Progenitor cell of endocrine pancreas (in vitro differentiated cells): ENCODE measurements at regions not wholly inside any gene's neighbourhood (a gene's known extent, or its start where the extent isn't known, plus 50 kb on each side); places are given as distances from the start of the nearest gene placed in this dataset.

Experiments
- DNase-seq: peaks from one replicate; pipeline ENCODE4 v3.0.0; 2021; ENCODE audit warnings: low spot score; ENCODE audit not compliant: unreplicated experiment
- H3K27ac Mint-ChIP-seq: 2 replicates; pipeline ENCODE4 v1.8.0; 2021; ENCODE audit warnings: mild to moderate bottlenecking, moderate library complexity, mixed read lengths
- H3K27me3 Mint-ChIP-seq: 2 replicates; pipeline ENCODE4 v1.8.0; 2021; ENCODE audit warnings: mixed read lengths
- H3K36me3 Mint-ChIP-seq: 2 replicates; pipeline ENCODE4 v1.8.0; 2022; ENCODE audit warnings: mixed read lengths; ENCODE audit not compliant: insufficient read depth
- H3K4me1 Mint-ChIP-seq: 2 replicates; pipeline ENCODE4 v1.8.0; 2021; ENCODE audit warnings: low read depth, mixed read lengths
- H3K4me3 Mint-ChIP-seq: 2 replicates; pipeline ENCODE4 v1.8.0; 2021; ENCODE audit warnings: low read depth, mild to moderate bottlenecking, moderate library complexity, mixed read lengths
- H3K9me3 Mint-ChIP-seq: 2 replicates; pipeline ENCODE4 v1.8.0; 2021; ENCODE audit warnings: low read depth, mixed read lengths
- CTCF ChIP-seq: fragments of 200-600 bp; sonication (generic); IDR thresholded peaks from one replicate; pipeline ENCODE4 v1.5.0; 2021; ENCODE audit warnings: antibody characterized with exemption, mild to moderate bottlenecking; ENCODE audit not compliant: unreplicated experiment

- H3K27ac Mint-ChIP-seq: no peak overlapping the region
These were observed 236.4 kb upstream of the SPRY2 start for GRCh38 chr13:80577285-80577684.

GRCh38 chr13:80574113-80574850, 233.4 kb upstream of the SPRY2 start:
- Mint-ChIP-seq H3K36me3 (peaks cover 3% of the 10 kb centered on the region), H3K9me3 (peaks cover 17% of the 10 kb centered on the region), H3K27ac (peak overlapping the region; percentile 68), H3K4me1 (peaks cover 11% of the 10 kb centered on the region), H3K4me3 (no peak overlapping the region), H3K27me3 (peaks cover 3% of the 10 kb centered on the region)
- TF ChIP-seq CTCF: no peak
- no peak for DNase-seq

More at GRCh38 chr13:80577285-80577684, 236.4 kb upstream of the SPRY2 start:
- H3K27me3 Mint-ChIP-seq: no peaks in the 10 kb centered on the region
- peaks cover 33% of the 10 kb centered on the region for H3K9me3 Mint-ChIP-seq
- H3K4me3 Mint-ChIP-seq: no peak overlapping the region
- no peak for DNase-seq
- H3K36me3 Mint-ChIP-seq: peaks cover 3% of the 10 kb centered on the region
- TF ChIP-seq CTCF: no peak
- H3K4me1 Mint-ChIP-seq: peaks cover 11% of the 10 kb centered on the region

GRCh38 chr13:80572923-80573316, 232.0 kb upstream of the SPRY2 start:
- TF ChIP-seq CTCF: no peak
- Mint-ChIP-seq H3K9me3 (peaks cover 8% of the 10 kb centered on the region), H3K27ac (no peak overlapping the region), H3K4me3 (no peak overlapping the region), H3K27me3 (peaks cover 3% of the 10 kb centered on the region), H3K4me1 (peaks cover 11% of the 10 kb centered on the region), H3K36me3 (no peaks in the 10 kb centered on the region)
- no peak for DNase-seq

GRCh38 chr13:80572308-80572922, 231.5 kb upstream of the SPRY2 start:
- TF ChIP-seq CTCF: no peak
- H3K4me3 Mint-ChIP-seq: no peak overlapping the region
- H3K27me3 Mint-ChIP-seq: peaks cover 3% of the 10 kb centered on the region
- no peak for DNase-seq
- H3K9me3 Mint-ChIP-seq: peaks cover 8% of the 10 kb centered on the region
- H3K4me1 Mint-ChIP-seq: peaks cover 11% of the 10 kb centered on the region
- no peaks in the 10 kb centered on the region for H3K36me3 Mint-ChIP-seq
- H3K27ac Mint-ChIP-seq: no peak overlapping the region

- peaks cover 11% of the 10 kb centered on the region for H3K4me1 Mint-ChIP-seq
- peaks cover 3% of the 10 kb centered on the region for H3K27me3 Mint-ChIP-seq
- no peak overlapping the region for H3K27ac Mint-ChIP-seq
- H3K9me3 Mint-ChIP-seq: peaks cover 8% of the 10 kb centered on the region
- H3K36me3 Mint-ChIP-seq: no peaks in the 10 kb centered on the region
- no peak for DNase-seq
- no peak for TF ChIP-seq CTCF
- H3K4me3 Mint-ChIP-seq: no peak overlapping the region
These were observed 230.7 kb upstream of the SPRY2 start for GRCh38 chr13:80571346-80572307.
